ENCODE measurements at regions not wholly inside any gene's neighbourhood (a gene's known extent, or its start where the extent isn't known, plus 50 kb on each side); places are given as distances from the start of the nearest gene placed in this dataset.

DNA sequence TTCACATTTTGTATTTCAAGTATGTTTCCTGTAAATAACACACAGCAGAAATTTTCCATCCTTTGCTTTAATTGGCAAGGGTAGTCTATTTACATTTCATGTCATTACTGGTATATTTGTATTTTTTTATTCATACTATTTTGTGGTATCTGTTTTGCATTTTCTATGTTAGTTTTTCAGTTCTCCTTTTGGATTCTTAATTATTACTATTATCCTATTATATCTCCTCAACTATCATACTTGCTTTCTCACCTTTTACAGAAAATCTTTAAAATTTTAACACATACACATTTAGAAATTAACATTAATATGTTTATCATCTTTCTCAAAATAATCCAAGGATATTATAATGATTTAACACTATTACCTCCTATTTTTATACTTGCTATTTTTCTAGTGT is 918.3 kb upstream of the MAP3K7 start:
- ChIA-PET POLR2A (ENCODE audit: unreplicated experiment) (no interaction called here), CTCF (no interaction called here)
- Histone ChIP-seq H3K9me3 (ENCODE audit: insufficient read depth, low read depth) (no peaks in the 10 kb centered on the region), H3K9me2 (ENCODE audit: insufficient read depth) (no peaks in the 10 kb centered on the region), H3K36me3 (ENCODE audit: low read depth) (no peaks in the 10 kb centered on the region), H3K4me1 (replicated peaks; ENCODE audit: insufficient read depth) (no peaks in the 10 kb centered on the region), H2AFZ (no peak overlapping the region), H3F3A (ENCODE audit: insufficient read depth, low read depth) (no peaks in the 10 kb centered on the region), H3K79me2 (ENCODE audit: low read depth) (no peaks in the 10 kb centered on the region), H3K27me3 (ENCODE audit: insufficient read depth, low read depth) (no peaks in the 10 kb centered on the region), H3K4me2 (no peak overlapping the region), H3K4me3 (no peak overlapping the region), H4K20me1 (ENCODE audit: insufficient read depth) (no peaks in the 10 kb centered on the region), H3K27ac (no peak overlapping the region)
- TF ChIP-seq EZH2 (IDR thresholded peaks at IDR 0.05; ENCODE audit: low read depth): no peak
- TF ChIP-seq, protein P1, sequence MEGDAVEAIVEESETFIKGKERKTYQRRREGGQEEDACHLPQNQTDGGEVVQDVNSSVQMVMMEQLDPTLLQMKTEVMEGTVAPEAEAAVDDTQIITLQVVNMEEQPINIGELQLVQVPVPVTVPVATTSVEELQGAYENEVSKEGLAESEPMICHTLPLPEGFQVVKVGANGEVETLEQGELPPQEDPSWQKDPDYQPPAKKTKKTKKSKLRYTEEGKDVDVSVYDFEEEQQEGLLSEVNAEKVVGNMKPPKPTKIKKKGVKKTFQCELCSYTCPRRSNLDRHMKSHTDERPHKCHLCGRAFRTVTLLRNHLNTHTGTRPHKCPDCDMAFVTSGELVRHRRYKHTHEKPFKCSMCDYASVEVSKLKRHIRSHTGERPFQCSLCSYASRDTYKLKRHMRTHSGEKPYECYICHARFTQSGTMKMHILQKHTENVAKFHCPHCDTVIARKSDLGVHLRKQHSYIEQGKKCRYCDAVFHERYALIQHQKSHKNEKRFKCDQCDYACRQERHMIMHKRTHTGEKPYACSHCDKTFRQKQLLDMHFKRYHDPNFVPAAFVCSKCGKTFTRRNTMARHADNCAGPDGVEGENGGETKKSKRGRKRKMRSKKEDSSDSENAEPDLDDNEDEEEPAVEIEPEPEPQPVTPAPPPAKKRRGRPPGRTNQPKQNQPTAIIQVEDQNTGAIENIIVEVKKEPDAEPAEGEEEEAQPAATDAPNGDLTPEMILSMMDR (conservative IDR thresholded peaks at IDR 0.05): no peak
- intact Hi-C loops (cut with micrococcal nuclease; ENCODE audit: unreplicated experiment): no loop called here
- no peak for DNase-seq
- BruUV-seq (replicated peaks): no TSS peak

DNA sequence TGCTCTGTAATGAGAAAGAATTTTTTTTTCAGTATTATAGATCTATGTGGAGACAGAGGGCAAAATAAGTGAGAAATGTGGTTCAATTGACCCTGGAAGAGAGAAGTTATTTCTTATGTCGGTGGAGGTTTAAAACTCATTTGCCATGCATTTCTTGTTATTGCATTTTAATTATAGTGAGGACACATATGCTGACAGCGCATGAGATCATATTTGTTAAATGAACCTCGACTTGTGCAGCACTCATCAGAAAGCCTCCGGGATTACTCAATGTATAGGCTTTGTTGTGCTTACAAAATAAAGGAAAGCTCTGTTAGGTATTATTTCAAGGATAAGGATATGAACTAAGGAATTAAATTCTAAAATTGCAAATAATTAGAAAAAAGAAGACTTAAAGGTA is 915.1 kb upstream of the MAP3K7 start:
- no TSS peak for BruUV-seq (replicated peaks)
- Histone ChIP-seq H3K4me2 (no peak overlapping the region), H4K20me1 (ENCODE audit: insufficient read depth) (no peaks in the 10 kb centered on the region), H3K79me2 (ENCODE audit: low read depth) (no peaks in the 10 kb centered on the region), H2AFZ (no peak overlapping the region), H3F3A (ENCODE audit: insufficient read depth, low read depth) (no peaks in the 10 kb centered on the region), H3K9me2 (ENCODE audit: insufficient read depth) (no peaks in the 10 kb centered on the region), H3K27ac (no peak overlapping the region), H3K27me3 (ENCODE audit: insufficient read depth, low read depth) (no peaks in the 10 kb centered on the region), H3K4me1 (replicated peaks; ENCODE audit: insufficient read depth) (no peaks in the 10 kb centered on the region), H3K4me3 (no peak overlapping the region), H3K9me3 (ENCODE audit: insufficient read depth, low read depth) (no peaks in the 10 kb centered on the region), H3K36me3 (ENCODE audit: low read depth) (no peaks in the 10 kb centered on the region)
- DNase-seq: no peak
- TF ChIP-seq, protein P1 (conservative IDR thresholded peaks at IDR 0.05): no peak
- no peak for TF ChIP-seq EZH2 (IDR thresholded peaks at IDR 0.05; ENCODE audit: low read depth)
- intact Hi-C loops (cut with micrococcal nuclease; ENCODE audit: unreplicated experiment): no loop called here
- POLR2A ChIA-PET (ENCODE audit: unreplicated experiment): no interaction called here
- CTCF ChIA-PET: no interaction called here

DNA sequence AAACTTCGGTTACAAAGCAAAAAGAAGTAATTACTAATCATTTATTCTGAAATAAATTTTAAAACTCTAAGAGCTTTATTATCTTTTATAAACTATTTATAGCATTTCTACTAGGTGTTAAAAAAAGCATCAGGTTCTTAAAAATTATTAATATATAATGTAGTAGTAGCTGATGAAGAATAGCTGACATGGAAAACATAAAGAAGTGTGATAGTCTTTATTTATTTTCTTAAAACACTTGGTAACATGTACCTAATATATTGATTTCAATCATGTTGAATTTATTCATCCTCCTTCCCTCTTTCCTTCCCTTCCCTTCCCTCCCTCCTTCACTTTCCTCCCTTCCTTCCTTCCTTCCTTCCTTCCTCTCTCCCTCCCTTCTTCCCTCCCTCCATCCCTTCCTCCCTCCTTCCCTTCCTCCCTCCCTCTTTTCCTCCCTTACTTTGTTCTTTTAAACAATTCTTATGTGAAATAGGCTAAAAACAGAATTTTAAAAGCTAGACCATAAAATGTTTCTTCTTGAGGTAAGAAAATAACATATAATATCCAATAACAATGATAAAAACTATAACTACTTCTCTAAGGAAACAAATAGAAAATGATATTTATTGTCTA is 913.9 kb upstream of the MAP3K7 start:
- H3K36me3 ChIP-seq (ENCODE audit: low read depth): no peaks in the 10 kb centered on the region
- H3K9me3 ChIP-seq (ENCODE audit: insufficient read depth, low read depth): no peaks in the 10 kb centered on the region
- no peak overlapping the region for H2AFZ ChIP-seq
- H3K4me2 ChIP-seq: no peak overlapping the region
- BruUV-seq (replicated peaks): no TSS peak
- ChIA-PET POLR2A (ENCODE audit: unreplicated experiment) (no interaction called here), CTCF (interaction anchor here (0.6 kb wide), 1 partner anchor 71 kb away, joined by 7 read pairs; no protein-coding TSS in a partner anchor)
- no peaks in the 10 kb centered on the region for H4K20me1 ChIP-seq (ENCODE audit: insufficient read depth)
- TF ChIP-seq, protein P1 (conservative IDR thresholded peaks at IDR 0.05): no peak
- TF ChIP-seq EZH2 (IDR thresholded peaks at IDR 0.05; ENCODE audit: low read depth): no peak
- no peaks in the 10 kb centered on the region for H3K4me1 ChIP-seq (replicated peaks; ENCODE audit: insufficient read depth)
- H3K79me2 ChIP-seq (ENCODE audit: low read depth): no peaks in the 10 kb centered on the region
- no peaks in the 10 kb centered on the region for H3F3A ChIP-seq (ENCODE audit: insufficient read depth, low read depth)
- H3K27me3 ChIP-seq (ENCODE audit: insufficient read depth, low read depth): no peaks in the 10 kb centered on the region
- no peaks in the 10 kb centered on the region for H3K9me2 ChIP-seq (ENCODE audit: insufficient read depth)
- no peak for DNase-seq
- H3K4me3 ChIP-seq: no peak overlapping the region
- intact Hi-C loops (cut with micrococcal nuclease; ENCODE audit: unreplicated experiment): no loop called here
- no peak overlapping the region for H3K27ac ChIP-seq
